ENCODE measurements at regions not wholly inside any gene's neighbourhood (a gene's known extent, or its start where the extent isn't known, plus 50 kb on each side); places are given as distances from the start of the nearest gene placed in this dataset.

GRCh38 chr7:46979439-46979838, 602.5 kb downstream of the TNS3 start:
- H3K4me3 ChIP-seq (ENCODE audit: low read length), result no peak overlapping the region
- no peak for DNase-seq (ENCODE audit: low read depth)
- TF ChIP-seq CTCF (conservative IDR thresholded peaks at IDR 0.05; ENCODE audit: low read depth, low read length), result no peak

- no peak for TF ChIP-seq CTCF (conservative IDR thresholded peaks at IDR 0.05; ENCODE audit: low read depth, low read length)
- no peak for DNase-seq (ENCODE audit: low read depth)
- H3K4me3 ChIP-seq (ENCODE audit: low read length), result no peak overlapping the region
These were observed 606.4 kb downstream of the TNS3 start for GRCh38 chr7:46975493-46975892.

GRCh38 chr7:46972205-46972604, 609.7 kb downstream of the TNS3 start:
- no peak overlapping the region for H3K4me3 ChIP-seq (ENCODE audit: low read length)
- DNase-seq (ENCODE audit: low read depth), result peak; percentile 62
- no peak for TF ChIP-seq CTCF (conservative IDR thresholded peaks at IDR 0.05; ENCODE audit: low read depth, low read length)

GRCh38 chr7:46970476-46970875, 611.4 kb downstream of the TNS3 start:
- H3K4me3 ChIP-seq (ENCODE audit: low read length), result no peak overlapping the region
- no peak for DNase-seq (ENCODE audit: low read depth)

GRCh38 chr7:46970131-46970430, 611.8 kb downstream of the TNS3 start:
- no peak overlapping the region for H3K4me3 ChIP-seq (ENCODE audit: low read length)
- DNase-seq (ENCODE audit: low read depth), result no peak
- TF ChIP-seq CTCF (conservative IDR thresholded peaks at IDR 0.05; ENCODE audit: low read depth, low read length), result no peak

More at GRCh38 chr7:46970476-46970875, 611.4 kb downstream of the TNS3 start:
- no peak for TF ChIP-seq CTCF (conservative IDR thresholded peaks at IDR 0.05; ENCODE audit: low read depth, low read length)

GRCh38 chr7:46969303-46970130, 612.4 kb downstream of the TNS3 start:
- TF ChIP-seq CTCF (conservative IDR thresholded peaks at IDR 0.05; ENCODE audit: low read depth, low read length), result no peak
- peak; percentile 89 for DNase-seq (ENCODE audit: low read depth)
- H3K4me3 ChIP-seq (ENCODE audit: low read length), result no peak overlapping the region

- DNase-seq (ENCODE audit: low read depth), result no peak
- no peak overlapping the region for H3K4me3 ChIP-seq (ENCODE audit: low read length)
- no peak for TF ChIP-seq CTCF (conservative IDR thresholded peaks at IDR 0.05; ENCODE audit: low read depth, low read length)
These were observed 613.9 kb downstream of the TNS3 start for GRCh38 chr7:46968003-46968402.

All from retinal pigment epithelial cell (primary cell).